HEK293 (cell line): ENCODE measurements at regions not wholly inside any gene's neighbourhood (a gene's known extent, or its start where the extent isn't known, plus 50 kb on each side); places are given as distances from the start of the nearest gene placed in this dataset.

ENCODE experiments used
- CTCF ChIA-PET: fragments of 350-600 bp; formaldehyde crosslinking; extraction: SDS; loops from one replicate; lab custom pipeline; 2021; ENCODE audit warnings: antibody characterized with exemption; lab: Yijun Ruan, JAX
- POLR2A ChIA-PET: fragments of 300-600 bp; formaldehyde crosslinking; extraction: SDS; loops from one replicate; lab custom pipeline; 2020; ENCODE audit warnings: antibody characterized with exemption, inconsistent platforms; lab: Yijun Ruan, JAX
- H3K27ac ChIP-seq: fragments of 200-500 bp; sonication (Bioruptor generic); 2 replicates; pipeline ENCODE4 v1.5.1; 2014; ENCODE audit warnings: low read depth, low read length, control low read depth, inconsistent platforms; ENCODE audit errors: extremely low read depth
- H3K36me3 ChIP-seq, 2 experiments: fragments of 200-500 bp in 1 of 2; sonication (Bioruptor generic) in 1 of 2; 1 replicate in 1 of 2; 2 replicates in 1 of 2; pipeline ENCODE4 v1.5.1; 2014 to 2017; ENCODE audit warnings: inconsistent platforms in 2 of 2, low read length in 2 of 2; ENCODE audit not compliant: control insufficient read depth in 2 of 2, insufficient read depth in 1 of 2
- H3K4me1 ChIP-seq: fragments of 200-500 bp; sonication (Bioruptor generic); 2 replicates; pipeline ENCODE4 v1.5.1; 2014; ENCODE audit warnings: mild to moderate bottlenecking, low read length, inconsistent platforms; ENCODE audit not compliant: control insufficient read depth, insufficient read depth
- H3K4me3 ChIP-seq: 2 replicates; pipeline ENCODE4 v1.5.1; 2011; ENCODE audit warnings: low read depth, mild to moderate bottlenecking, control low read depth, low read length, moderate library complexity
- H3K9me3 ChIP-seq: fragments of 200-500 bp; sonication (Bioruptor generic); 2 replicates; pipeline ENCODE4 v1.5.1; 2014; ENCODE audit warnings: low read depth, low read length, inconsistent platforms; ENCODE audit not compliant: control insufficient read depth, insufficient read depth
- GLI4 ChIP-seq: fragments of 450-650 bp; formaldehyde crosslinking; IDR thresholded peaks from 2 replicates; pipeline ENCODE4 v1.5.1; 2016; ENCODE audit warnings: missing biosample characterization, missing genetic modification characterization
- HOXA7 ChIP-seq: sonication (generic); formaldehyde crosslinking; IDR thresholded peaks from 2 replicates; pipeline ENCODE4 v1.8.1; 2022; ENCODE audit warnings: missing genetic modification reagents, borderline replicate concordance
- KLF9 ChIP-seq: fragments of 450-650 bp; formaldehyde crosslinking; IDR thresholded peaks from 2 replicates; pipeline ENCODE4 v1.5.1; 2016; ENCODE audit warnings: missing biosample characterization, missing genetic modification characterization, low read depth
- PATZ1 ChIP-seq: fragments of 450-650 bp; formaldehyde crosslinking; IDR thresholded peaks from 2 replicates; pipeline ENCODE4 v1.5.1; 2016; ENCODE audit warnings: missing biosample characterization, missing genetic modification characterization
- SETDB1 ChIP-seq: IDR thresholded peaks from one replicate; pipeline ENCODE4 v1.6.1; 2017; ENCODE audit warnings: mild to moderate bottlenecking, low read length, moderate library complexity, mixed read lengths; ENCODE audit not compliant: insufficient read length
- TRIM28 ChIP-seq: IDR thresholded peaks from 2 replicates; pipeline ENCODE4 v1.6.1; 2011; ENCODE audit warnings: low read length, control low read depth, borderline replicate concordance
- ZBTB1 ChIP-seq: fragments of 450-650 bp; formaldehyde crosslinking; IDR thresholded peaks from 2 replicates; pipeline ENCODE4 v1.5.1; 2016; ENCODE audit warnings: missing biosample characterization, missing genetic modification characterization
- ZBTB6 ChIP-seq: fragments of 450-650 bp; formaldehyde crosslinking; IDR thresholded peaks from 2 replicates; pipeline ENCODE4 v1.5.1; 2017; ENCODE audit warnings: missing biosample characterization, missing genetic modification characterization
- ZNF155 ChIP-seq: fragments of 450-650 bp; formaldehyde crosslinking; IDR thresholded peaks from 2 replicates; pipeline ENCODE4 v1.5.1; 2016; ENCODE audit warnings: missing biosample characterization, missing genetic modification characterization
- ZNF174 ChIP-seq: fragments of 450-650 bp; formaldehyde crosslinking; IDR thresholded peaks from 2 replicates; pipeline ENCODE4 v1.5.0; 2017; ENCODE audit warnings: missing biosample characterization, mild to moderate bottlenecking, missing genetic modification characterization
- ZNF221 ChIP-seq: fragments of 450-650 bp; formaldehyde crosslinking; IDR thresholded peaks from 2 replicates; pipeline ENCODE4 v1.5.1; 2017; ENCODE audit warnings: missing biosample characterization, missing genetic modification characterization, borderline replicate concordance
- ZNF223 ChIP-seq: fragments of 450-650 bp; formaldehyde crosslinking; IDR thresholded peaks from 2 replicates; pipeline ENCODE4 v1.5.1; 2016; ENCODE audit warnings: missing biosample characterization, missing genetic modification characterization
- ZNF26 ChIP-seq: fragments of 450-650 bp; formaldehyde crosslinking; IDR thresholded peaks from 2 replicates; pipeline ENCODE4 v1.5.1; 2016; ENCODE audit warnings: missing biosample characterization, missing genetic modification characterization
- ZNF292 ChIP-seq: fragments of 450-650 bp; formaldehyde crosslinking; IDR thresholded peaks from 2 replicates; pipeline ENCODE4 v1.5.1; 2016; ENCODE audit warnings: low read depth, missing biosample characterization, missing genetic modification characterization, borderline replicate concordance
- ZNF510 ChIP-seq: fragments of 450-650 bp; formaldehyde crosslinking; IDR thresholded peaks from 2 replicates; pipeline ENCODE4 v1.5.1; 2018; ENCODE audit warnings: mild to moderate bottlenecking, missing genetic modification characterization, missing biosample characterization; ENCODE audit not compliant: insufficient replicate concordance
- ZNF549 ChIP-seq: fragments of 450-650 bp; IDR thresholded peaks from 2 replicates; pipeline ENCODE4 v1.5.1; 2018; ENCODE audit warnings: missing biosample characterization, missing genetic modification characterization, mild to moderate bottlenecking, inconsistent platforms, moderate library complexity
- ZNF580 ChIP-seq: fragments of 450-650 bp; formaldehyde crosslinking; IDR thresholded peaks from 2 replicates; pipeline ENCODE4 v1.5.1; 2016; ENCODE audit warnings: missing biosample characterization, missing genetic modification characterization
- ZNF585B ChIP-seq: fragments of 450-650 bp; formaldehyde crosslinking; IDR thresholded peaks from 2 replicates; pipeline ENCODE4 v1.5.1; 2016; ENCODE audit warnings: missing biosample characterization, missing genetic modification characterization
- ZNF660 ChIP-seq: fragments of 450-650 bp; IDR thresholded peaks from 2 replicates; pipeline ENCODE4 v1.5.1; 2018; ENCODE audit warnings: missing biosample characterization, mild to moderate bottlenecking, missing genetic modification characterization
- ZNF837 ChIP-seq: fragments of 450-650 bp; formaldehyde crosslinking; IDR thresholded peaks from 2 replicates; pipeline ENCODE4 v1.5.1; 2016; ENCODE audit warnings: missing biosample characterization, missing genetic modification characterization
- ZSCAN23 ChIP-seq: fragments of 450-650 bp; formaldehyde crosslinking; IDR thresholded peaks from 2 replicates; pipeline ENCODE4 v1.5.1; 2016; ENCODE audit warnings: missing biosample characterization, missing genetic modification characterization

GRCh38 chr16:85539084-85539483 lies 74.0 kb upstream of the GSE1 start (continued):
- no peak for TF ChIP-seq ZNF510 (tag by site-specific recombination)
- no peak for TF ChIP-seq PATZ1 (tag by site-specific recombination)
- no peak for TF ChIP-seq ZBTB1 (tag by site-specific recombination)
- no peak for TF ChIP-seq ZNF837 (tag by site-specific recombination)
- no peak for TF ChIP-seq ZNF549 (tag by site-specific recombination)

- no peak overlapping the region for H3K4me3 ChIP-seq
- ChIA-PET POLR2A (interaction anchor here (1.4 kb wide), 1 partner anchor 14 kb away, joined by 3 read pairs; no protein-coding TSS in a partner anchor), CTCF (interaction anchor here (0.6 to 1.9 kb wide), 5 partner anchors 11 to 211 kb away, joined by 3 to 6 read pairs (median 3); no protein-coding TSS in a partner anchor)
- H3K4me1 ChIP-seq: no peaks in the 10 kb centered on the region
- no peaks in the 10 kb centered on the region for H3K9me3 ChIP-seq
- H3K27ac ChIP-seq: no peak overlapping the region
- peak; percentile 84 for TF ChIP-seq SETDB1
- TF ChIP-seq ZBTB6: no peak
- TF ChIP-seq ZNF26 (tag by site-specific recombination): peak; percentile 84
- peak; percentile 82; the same call in 1 of the 2 replicates for TF ChIP-seq TRIM28
- TF ChIP-seq, all 188 proteins: peak for 3
- H3K36me3 ChIP-seq: peaks cover 0 to 3% of the 10 kb centered on the region in 2 experiments; a peak in 1 of 3 replicates
Observed at GRCh38 chr16:85539629-85540291, 73.4 kb upstream of the GSE1 start.

GRCh38 chr16:85541181-85541580 lies 71.9 kb upstream of the GSE1 start:
- Histone ChIP-seq H3K36me3 (peaks cover 0 to 3% of the 10 kb centered on the region in 2 experiments; a peak in 1 of 3 replicates), H3K4me1 (no peaks in the 10 kb centered on the region), H3K9me3 (no peaks in the 10 kb centered on the region), H3K27ac (no peak overlapping the region), H3K4me3 (no peak overlapping the region)
- TF ChIP-seq ZNF223 (tag by site-specific recombination) (no peak), ZNF155 (no peak), ZNF292 (no peak), ZNF580 (no peak), ZSCAN23 (tag by site-specific recombination) (no peak), ZNF221 (tag by site-specific recombination) (no peak), GLI4 (tag by site-specific recombination) (no peak), ZNF660 (no peak), ZNF585B (tag by site-specific recombination) (no peak), HOXA7 (CRISPR knock-in tag) (no peak), KLF9 (tag by site-specific recombination) (no peak), ZNF174 (no peak)
- POLR2A ChIA-PET: no interaction called here
- CTCF ChIA-PET: interaction anchor here (0.6 to 1.1 kb wide), 3 partner anchors 9 to 70 kb away, joined by 3 read pairs; no protein-coding TSS in a partner anchor
